ENCODE measurements at regions not wholly inside any gene's neighbourhood (a gene's known extent, or its start where the extent isn't known, plus 50 kb on each side); places are given as distances from the start of the nearest gene placed in this dataset.

GRCh38 chr13:82116422-82116989 is 1765.8 kb downstream of the SLITRK1 start:
- ChIA-PET POLR2A (no interaction called here), CTCF (no interaction called here)
- no CpG with 5 or more reads among the region's 1 CpG for WGBS (ENCODE audit: insufficient coverage)
- Mint-ChIP-seq H3K4me1 (no peaks in the 10 kb centered on the region), H3K36me3 (no peaks in the 10 kb centered on the region), H3K27ac (no peak overlapping the region), H3K27me3 (no peaks in the 10 kb centered on the region), H3K4me3 (no peak overlapping the region), H3K9me3 (peaks cover 0 to 14% (median 0%) of the 10 kb centered on the region in 3 donors)
- Histone ChIP-seq H3K36me3 (ENCODE audit: control insufficient read depth in 2 of 2, extremely low read depth in 1 of 2, insufficient read depth in 1 of 2, low read length in 1 of 2) (no peaks in the 10 kb centered on the region), H3K9me3 (no peaks in the 10 kb centered on the region), H3K4me3 (ENCODE audit: control insufficient read depth in 1 of 2, extremely low read depth in 1 of 2, low read length in 1 of 2) (no peak overlapping the region), H3K4me1 (ENCODE audit: control insufficient read depth in 1 of 2, extremely low read depth in 1 of 2, insufficient read depth in 2 of 2, low read length in 2 of 2) (no peaks in the 10 kb centered on the region), H3K27ac (ENCODE audit: low read length) (no peak overlapping the region), H3K27me3 (replicated peaks in 1 of 2; ENCODE audit: control insufficient read depth in 2 of 2, extremely low read depth in 1 of 2, insufficient read depth in 2 of 2, low read length in 1 of 2) (no peaks in the 10 kb centered on the region)
- DNase-seq: no peak
- no peak for ATAC-seq (replicated peaks in 1 of 4)

DNA sequence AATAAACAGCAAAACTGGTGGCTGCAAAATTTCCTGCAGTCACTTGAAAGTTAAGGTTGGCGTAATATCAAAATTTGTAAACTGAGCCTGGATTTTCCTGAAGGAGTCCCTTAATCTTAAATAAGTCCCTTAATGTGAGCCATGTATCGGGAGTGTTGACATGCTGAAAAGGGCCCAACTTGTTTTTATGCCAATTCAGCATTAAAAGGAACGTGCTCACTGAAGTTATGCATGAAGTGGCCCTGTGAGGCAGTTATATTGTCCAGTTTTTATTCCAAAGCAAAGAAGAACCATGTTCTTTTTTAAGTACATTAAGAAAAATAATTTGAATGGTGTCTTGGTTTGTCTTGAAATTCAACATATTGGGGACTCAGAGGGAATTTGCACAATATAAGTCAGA is 1766.9 kb downstream of the SLITRK1 start:
- Histone ChIP-seq H3K27ac (ENCODE audit: low read length) (no peak overlapping the region), H3K4me3 (ENCODE audit: control insufficient read depth in 1 of 2, extremely low read depth in 1 of 2, low read length in 1 of 2) (no peak overlapping the region), H3K4me1 (ENCODE audit: control insufficient read depth in 1 of 2, extremely low read depth in 1 of 2, insufficient read depth in 2 of 2, low read length in 2 of 2) (no peaks in the 10 kb centered on the region), H3K9me3 (no peaks in the 10 kb centered on the region), H3K36me3 (ENCODE audit: control insufficient read depth in 2 of 2, extremely low read depth in 1 of 2, insufficient read depth in 1 of 2, low read length in 1 of 2) (no peaks in the 10 kb centered on the region), H3K27me3 (replicated peaks in 1 of 2; ENCODE audit: control insufficient read depth in 2 of 2, extremely low read depth in 1 of 2, insufficient read depth in 2 of 2, low read length in 1 of 2) (no peaks in the 10 kb centered on the region)
- POLR2A ChIA-PET: no interaction called here
- CTCF ChIA-PET: no interaction called here
- no peak for ATAC-seq (replicated peaks in 1 of 4)
- Mint-ChIP-seq H3K4me3 (no peak overlapping the region), H3K9me3 (peaks cover 0 to 17% (median 6%) of the 10 kb centered on the region in 3 donors), H3K4me1 (no peaks in the 10 kb centered on the region), H3K36me3 (no peaks in the 10 kb centered on the region), H3K27me3 (no peaks in the 10 kb centered on the region), H3K27ac (no peak overlapping the region)
- 100% methylated on average over 2 of the region's 3 CpGs for WGBS (ENCODE audit: insufficient coverage)
- no peak for DNase-seq

DNA sequence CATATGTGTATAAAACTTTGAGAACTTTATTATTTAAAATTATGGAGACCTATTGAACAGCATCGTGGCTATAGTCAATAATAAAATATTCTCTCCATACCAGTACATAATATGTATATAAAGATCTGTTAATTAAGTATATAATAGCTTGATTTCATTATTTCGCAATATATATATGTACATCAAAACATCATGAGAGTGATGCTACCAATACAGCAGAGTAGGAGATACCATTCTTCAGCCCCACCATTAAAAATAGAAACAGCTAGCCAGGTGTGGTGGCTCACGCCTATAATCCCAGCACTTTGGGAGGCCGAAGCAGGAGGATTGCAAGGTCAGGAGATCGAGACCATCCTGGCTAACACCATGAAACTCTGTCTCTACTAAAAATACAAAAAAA is 1755.3 kb upstream of the SPRY2 start:
- no peaks in the 10 kb centered on the region for H3K27me3 Mint-ChIP-seq
- no peaks in the 10 kb centered on the region for H3K36me3 ChIP-seq (ENCODE audit: control insufficient read depth in 2 of 2, extremely low read depth in 1 of 2, insufficient read depth in 1 of 2, low read length in 1 of 2)
- H3K9me3 Mint-ChIP-seq: peaks cover 4 to 30% (median 14%) of the 10 kb centered on the region in 3 donors
- no peaks in the 10 kb centered on the region for H3K27me3 ChIP-seq (replicated peaks in 1 of 2; ENCODE audit: control insufficient read depth in 2 of 2, extremely low read depth in 1 of 2, insufficient read depth in 2 of 2, low read length in 1 of 2)
- H3K36me3 Mint-ChIP-seq: no peaks in the 10 kb centered on the region
- WGBS (ENCODE audit: insufficient coverage): no CpG with 5 or more reads among the region's 5 CpGs
- POLR2A ChIA-PET: no interaction called here
- H3K9me3 ChIP-seq: no peaks in the 10 kb centered on the region
- no peak overlapping the region for H3K4me3 Mint-ChIP-seq
- H3K4me1 ChIP-seq (ENCODE audit: control insufficient read depth in 1 of 2, extremely low read depth in 1 of 2, insufficient read depth in 2 of 2, low read length in 2 of 2): no peaks in the 10 kb centered on the region
- no peak for DNase-seq
- no peak overlapping the region for H3K4me3 ChIP-seq (ENCODE audit: control insufficient read depth in 1 of 2, extremely low read depth in 1 of 2, low read length in 1 of 2)
- ATAC-seq (replicated peaks in 1 of 4): no peak
- H3K27ac Mint-ChIP-seq: no peak overlapping the region
- CTCF ChIA-PET: no interaction called here
- no peak overlapping the region for H3K27ac ChIP-seq (ENCODE audit: low read length)
- H3K4me1 Mint-ChIP-seq: no peaks in the 10 kb centered on the region

- no CpG with 5 or more reads among the region's 3 CpGs for WGBS (ENCODE audit: insufficient coverage)
- CTCF ChIA-PET: no interaction called here
Measured at GRCh38 chr13:82092312-82092711, 1751.4 kb upstream of the SPRY2 start.

GRCh38 chr13:82088781-82089180 is 1747.9 kb upstream of the SPRY2 start:
- Mint-ChIP-seq H3K27ac (no peak overlapping the region), H3K4me3 (no peak overlapping the region)
- CTCF ChIA-PET: no interaction called here

More at GRCh38 chr13:82092312-82092711, 1751.4 kb upstream of the SPRY2 start:
- no peak overlapping the region for H3K4me3 Mint-ChIP-seq
- H3K27ac Mint-ChIP-seq: no peak overlapping the region
- Histone ChIP-seq H3K9me3 (no peaks in the 10 kb centered on the region), H3K36me3 (ENCODE audit: control insufficient read depth in 2 of 2, extremely low read depth in 1 of 2, insufficient read depth in 1 of 2, low read length in 1 of 2) (no peaks in the 10 kb centered on the region), H3K4me1 (ENCODE audit: control insufficient read depth in 1 of 2, extremely low read depth in 1 of 2, insufficient read depth in 2 of 2, low read length in 2 of 2) (no peaks in the 10 kb centered on the region), H3K27ac (ENCODE audit: low read length) (no peak overlapping the region), H3K4me3 (ENCODE audit: control insufficient read depth in 1 of 2, extremely low read depth in 1 of 2, low read length in 1 of 2) (no peak overlapping the region), H3K27me3 (replicated peaks in 1 of 2; ENCODE audit: control insufficient read depth in 2 of 2, extremely low read depth in 1 of 2, insufficient read depth in 2 of 2, low read length in 1 of 2) (no peaks in the 10 kb centered on the region)
- no peaks in the 10 kb centered on the region for H3K27me3 Mint-ChIP-seq
- peaks cover 7 to 19% (median 9%) of the 10 kb centered on the region in 3 donors for H3K9me3 Mint-ChIP-seq
- H3K36me3 Mint-ChIP-seq: no peaks in the 10 kb centered on the region
- POLR2A ChIA-PET: no interaction called here
- no peak for DNase-seq
- no peak for ATAC-seq (replicated peaks in 1 of 4)
- H3K4me1 Mint-ChIP-seq: no peaks in the 10 kb centered on the region

DNA sequence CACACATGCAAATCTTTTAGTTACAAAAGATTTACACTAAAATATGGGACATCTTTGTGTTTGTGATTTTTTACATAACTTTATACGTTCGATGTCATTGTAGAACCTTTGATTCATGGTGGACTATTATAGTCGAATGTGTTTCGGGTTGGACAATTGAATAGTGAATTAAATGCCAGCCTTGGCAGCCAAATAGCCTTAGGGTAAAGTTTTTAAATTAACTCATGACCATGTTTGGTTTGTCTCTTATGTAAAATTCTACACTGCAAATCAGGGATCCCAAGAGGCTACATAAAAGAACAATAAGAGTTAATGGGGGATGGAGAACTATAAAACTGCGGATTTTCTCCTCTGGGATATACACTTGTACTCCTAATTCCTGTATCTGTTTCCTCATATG is 1735.6 kb upstream of the SPRY2 start:
- no peaks in the 10 kb centered on the region for H3K27me3 Mint-ChIP-seq
- H3K36me3 Mint-ChIP-seq: no peaks in the 10 kb centered on the region
- no peak overlapping the region for H3K4me3 Mint-ChIP-seq
- Histone ChIP-seq H3K36me3 (ENCODE audit: control insufficient read depth in 2 of 2, extremely low read depth in 1 of 2, insufficient read depth in 1 of 2, low read length in 1 of 2) (no peaks in the 10 kb centered on the region), H3K27me3 (replicated peaks in 1 of 2; ENCODE audit: control insufficient read depth in 2 of 2, extremely low read depth in 1 of 2, insufficient read depth in 2 of 2, low read length in 1 of 2) (no peaks in the 10 kb centered on the region), H3K4me3 (ENCODE audit: control insufficient read depth in 1 of 2, extremely low read depth in 1 of 2, low read length in 1 of 2) (no peak overlapping the region), H3K27ac (ENCODE audit: low read length) (no peak overlapping the region), H3K9me3 (no peaks in the 10 kb centered on the region), H3K4me1 (ENCODE audit: control insufficient read depth in 1 of 2, extremely low read depth in 1 of 2, insufficient read depth in 2 of 2, low read length in 2 of 2) (no peaks in the 10 kb centered on the region)
- no peak for DNase-seq
- CTCF ChIA-PET: no interaction called here
- POLR2A ChIA-PET: no interaction called here
- no peak for ATAC-seq (replicated peaks in 1 of 4)
- 100% methylated on average over 2 of the region's 5 CpGs for WGBS (ENCODE audit: insufficient coverage)
- no peak overlapping the region for H3K27ac Mint-ChIP-seq
- peaks cover 4 to 11% (median 6%) of the 10 kb centered on the region in 3 donors for H3K9me3 Mint-ChIP-seq
- no peaks in the 10 kb centered on the region for H3K4me1 Mint-ChIP-seq

More at GRCh38 chr13:82088781-82089180, 1747.9 kb upstream of the SPRY2 start:
- no peaks in the 10 kb centered on the region for H3K27me3 Mint-ChIP-seq
- H3K4me1 ChIP-seq (ENCODE audit: control insufficient read depth in 1 of 2, extremely low read depth in 1 of 2, insufficient read depth in 2 of 2, low read length in 2 of 2): no peaks in the 10 kb centered on the region
- no CpG with 5 or more reads among the region's 1 CpG for WGBS (ENCODE audit: insufficient coverage)
- H3K27me3 ChIP-seq (replicated peaks in 1 of 2; ENCODE audit: control insufficient read depth in 2 of 2, extremely low read depth in 1 of 2, insufficient read depth in 2 of 2, low read length in 1 of 2): no peaks in the 10 kb centered on the region
- H3K36me3 Mint-ChIP-seq: no peaks in the 10 kb centered on the region
- H3K9me3 Mint-ChIP-seq: peaks cover 4 to 9% (median 6%) of the 10 kb centered on the region in 3 donors
- H3K4me1 Mint-ChIP-seq: no peaks in the 10 kb centered on the region
- DNase-seq (no peak), ATAC-seq (replicated peaks in 1 of 4) (no peak)
- POLR2A ChIA-PET: no interaction called here
- no peaks in the 10 kb centered on the region for H3K36me3 ChIP-seq (ENCODE audit: control insufficient read depth in 2 of 2, extremely low read depth in 1 of 2, insufficient read depth in 1 of 2, low read length in 1 of 2)
- no peak overlapping the region for H3K27ac ChIP-seq (ENCODE audit: low read length)
- H3K4me3 ChIP-seq (ENCODE audit: control insufficient read depth in 1 of 2, extremely low read depth in 1 of 2, low read length in 1 of 2): no peak overlapping the region
- no peaks in the 10 kb centered on the region for H3K9me3 ChIP-seq

DNA sequence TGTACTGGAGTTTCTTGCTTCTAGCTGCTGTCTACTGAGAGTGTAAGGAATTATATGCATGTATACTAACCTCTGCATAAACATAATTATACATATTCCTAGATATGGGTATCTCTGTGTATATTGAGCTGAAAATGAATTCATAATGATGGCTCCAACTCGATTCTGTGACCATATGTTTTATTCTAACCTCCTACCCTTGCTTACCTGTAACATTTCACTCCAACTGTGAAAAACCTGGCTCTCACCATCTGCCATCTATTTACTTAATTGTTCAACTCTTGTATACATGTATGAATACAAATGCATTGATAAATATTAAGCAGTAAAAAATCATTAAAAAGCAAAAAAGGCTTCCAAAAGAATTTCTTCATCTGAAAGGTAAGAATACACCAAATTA is 1729.5 kb upstream of the SPRY2 start:
- WGBS (ENCODE audit: insufficient coverage): no CpG with 5 or more reads among the region's 1 CpG
- Mint-ChIP-seq H3K27me3 (no peaks in the 10 kb centered on the region), H3K9me3 (peaks cover 6 to 20% (median 8%) of the 10 kb centered on the region in 3 donors), H3K4me1 (no peaks in the 10 kb centered on the region), H3K4me3 (no peak overlapping the region), H3K27ac (no peak overlapping the region), H3K36me3 (no peaks in the 10 kb centered on the region)
- Histone ChIP-seq H3K27ac (ENCODE audit: low read length) (no peak overlapping the region), H3K9me3 (peaks cover 3% of the 10 kb centered on the region), H3K4me1 (ENCODE audit: control insufficient read depth in 1 of 2, extremely low read depth in 1 of 2, insufficient read depth in 2 of 2, low read length in 2 of 2) (no peaks in the 10 kb centered on the region), H3K27me3 (replicated peaks in 1 of 2; ENCODE audit: control insufficient read depth in 2 of 2, extremely low read depth in 1 of 2, insufficient read depth in 2 of 2, low read length in 1 of 2) (no peaks in the 10 kb centered on the region), H3K4me3 (ENCODE audit: control insufficient read depth in 1 of 2, extremely low read depth in 1 of 2, low read length in 1 of 2) (no peak overlapping the region), H3K36me3 (ENCODE audit: control insufficient read depth in 2 of 2, extremely low read depth in 1 of 2, insufficient read depth in 1 of 2, low read length in 1 of 2) (no peaks in the 10 kb centered on the region)
- no peak for DNase-seq
- ATAC-seq (replicated peaks in 1 of 4): no peak
- ChIA-PET POLR2A (no interaction called here), CTCF (no interaction called here)
